Kidney tubule cell (primary cell): ENCODE measurements at regions not wholly inside any gene's neighbourhood (a gene's known extent, or its start where the extent isn't known, plus 50 kb on each side); places are given as distances from the start of the nearest gene placed in this dataset.
"Not testable (repeated sequence)": the region's sequence is repeated elsewhere in the genome, so short reads cannot be mapped to it uniquely, and the experiment has no call there.

Experiments
- DNase-seq: peaks from one replicate; pipeline ENCODE4 v3.0.0-alpha.2; 2018; ENCODE audit warnings: low spot score

DNA sequence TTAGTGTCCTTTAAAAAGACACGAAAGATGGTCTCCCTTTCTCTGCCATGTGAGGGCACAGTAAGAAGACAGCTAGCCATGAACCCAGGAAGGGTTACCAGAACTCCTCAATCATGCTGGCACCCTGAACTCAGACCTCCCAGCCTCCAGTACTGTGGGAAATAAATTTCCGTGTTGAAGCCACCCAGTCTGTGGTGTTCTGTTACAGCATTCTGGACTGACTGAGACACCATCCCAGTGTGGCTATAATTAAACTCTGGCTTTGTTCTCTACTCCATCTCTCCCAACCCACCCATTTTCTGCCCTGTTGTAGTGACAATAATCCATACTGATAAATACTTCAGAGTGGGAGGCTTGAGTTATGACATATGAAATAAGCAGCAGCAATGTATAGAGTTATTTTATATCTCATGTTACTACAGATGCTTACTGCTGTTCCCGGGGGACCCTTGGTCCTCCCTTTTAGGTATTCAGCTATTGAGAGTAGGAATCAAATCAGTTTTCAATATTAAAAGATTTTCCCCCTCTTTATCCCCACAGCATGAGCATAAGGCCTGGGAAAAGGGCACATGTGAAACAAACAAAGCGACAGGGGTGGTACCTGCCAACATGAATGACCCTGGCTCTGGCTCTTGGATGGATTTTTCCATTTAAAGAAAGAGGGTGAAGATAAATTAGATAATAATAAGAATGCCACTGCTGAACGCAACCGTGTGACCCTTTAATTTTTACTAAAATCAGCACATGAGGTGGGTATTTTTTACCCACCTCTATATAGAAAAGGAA is 224.3 kb upstream of the SLC35B3 start:
- no peak for DNase-seq

DNA sequence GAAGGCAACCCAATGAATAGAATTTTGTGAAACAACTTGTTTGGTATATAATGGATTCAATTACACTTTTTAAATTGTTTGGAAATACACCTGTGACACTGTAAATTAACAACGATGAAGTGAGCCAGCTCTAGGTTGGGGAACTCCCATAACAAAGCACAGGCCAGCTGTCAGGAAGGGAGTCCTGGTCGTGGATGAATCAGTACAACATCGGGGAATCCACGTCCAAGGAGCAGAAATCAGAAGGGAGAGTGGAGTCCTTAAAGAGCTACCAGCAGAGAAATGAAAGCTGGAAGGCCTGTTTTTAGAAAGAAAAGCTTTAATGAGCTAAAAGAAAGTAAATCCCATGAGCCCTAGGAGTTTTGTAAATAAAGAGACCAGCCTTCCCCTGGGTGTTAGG is 223.1 kb upstream of the SLC35B3 start:
- DNase-seq = no peak

DNA sequence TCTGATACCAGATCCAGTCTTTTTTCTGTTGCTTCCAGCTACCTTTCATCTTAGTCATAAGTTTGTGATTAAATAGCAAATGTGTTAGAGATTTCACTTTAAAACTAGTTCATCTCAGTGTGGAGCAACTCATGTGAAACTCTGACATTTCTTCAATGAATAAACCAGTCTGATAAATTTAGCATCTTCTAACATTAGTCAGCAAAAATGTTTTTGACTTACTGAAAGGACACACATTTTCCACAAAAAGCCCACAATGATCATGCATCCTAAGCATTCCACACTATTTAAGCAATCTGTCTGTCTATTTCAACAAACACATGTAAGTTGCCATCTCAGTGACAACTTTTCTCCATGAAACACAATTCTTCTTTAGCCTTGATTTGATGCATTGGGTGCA is 222.2 kb upstream of the SLC35B3 start:
- DNase-seq = peak; percentile 21

DNA sequence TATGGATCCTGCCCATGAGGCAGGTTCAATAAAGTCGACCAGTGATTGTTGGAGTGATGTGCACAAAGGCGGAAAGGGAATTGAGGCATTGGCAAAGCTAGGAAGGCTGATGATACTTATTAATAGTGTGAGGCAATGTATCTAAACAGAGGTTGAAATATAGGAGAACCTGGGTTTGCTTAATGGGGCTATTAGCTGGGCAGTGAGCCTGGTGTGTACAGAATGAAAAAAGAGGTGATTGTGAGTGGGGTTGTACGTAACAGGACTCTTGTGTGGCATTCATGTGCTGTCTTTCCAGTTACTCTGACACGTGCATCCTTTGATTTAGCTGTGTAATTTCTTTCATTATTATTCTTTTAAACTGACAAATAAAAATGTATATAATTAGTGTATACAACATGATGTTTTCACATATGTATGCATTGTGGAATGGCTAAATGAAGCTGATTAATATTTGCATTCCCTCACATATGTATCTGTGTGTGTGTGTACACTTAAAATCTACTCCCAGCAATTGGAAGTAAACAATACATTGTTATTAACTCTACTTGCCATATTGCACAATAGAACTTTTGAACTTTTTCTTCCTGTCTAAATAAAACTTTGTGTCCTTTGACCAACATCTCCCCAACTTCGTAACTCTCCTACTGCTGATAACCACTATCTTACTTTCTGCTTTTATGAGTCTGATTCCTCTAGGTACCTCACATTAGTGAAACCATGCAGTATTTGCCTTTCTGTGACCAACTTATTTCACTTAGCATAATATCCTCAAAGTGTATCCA is 220.5 kb upstream of the SLC35B3 start:
- DNase-seq = no peak

DNA sequence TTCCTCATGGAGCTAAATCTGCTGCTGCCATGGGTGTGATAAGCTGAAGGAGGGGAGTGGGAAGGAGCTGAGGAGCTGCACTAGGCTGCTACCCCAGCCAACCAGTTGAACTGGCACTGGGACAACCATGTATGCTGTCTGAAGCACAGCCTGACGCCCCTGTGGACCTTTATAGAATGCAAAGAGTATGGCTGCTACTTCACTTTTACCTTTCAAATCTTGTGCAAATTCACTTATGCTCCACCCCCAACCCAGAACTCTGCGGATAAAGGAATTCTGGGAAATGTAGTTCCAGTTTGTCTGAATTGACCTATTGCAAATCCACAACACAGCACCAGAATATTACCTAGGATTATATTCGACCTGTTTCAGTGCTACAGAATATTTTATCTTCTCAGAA is 217.4 kb upstream of the SLC35B3 start:
- no peak for DNase-seq

DNA sequence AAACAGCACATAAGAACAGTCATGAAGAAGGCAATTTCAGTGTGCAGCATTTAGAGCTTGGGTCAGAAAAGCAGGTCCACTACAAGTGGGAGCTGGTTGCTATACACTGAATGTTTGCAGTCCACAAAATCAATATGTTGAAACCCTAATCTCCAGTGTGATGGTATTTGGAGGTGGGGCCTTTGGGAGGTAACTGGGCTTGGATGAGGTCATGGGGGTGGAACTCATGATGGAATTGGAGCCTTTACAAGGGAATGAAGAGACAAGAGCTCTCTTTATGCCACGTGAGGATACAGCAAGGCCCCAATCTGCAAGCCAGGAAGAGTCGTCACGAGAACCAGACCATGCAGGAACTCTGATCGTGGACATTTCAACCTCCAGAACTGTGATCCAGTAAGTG is 216.7 kb upstream of the SLC35B3 start:
- no peak for DNase-seq

DNA sequence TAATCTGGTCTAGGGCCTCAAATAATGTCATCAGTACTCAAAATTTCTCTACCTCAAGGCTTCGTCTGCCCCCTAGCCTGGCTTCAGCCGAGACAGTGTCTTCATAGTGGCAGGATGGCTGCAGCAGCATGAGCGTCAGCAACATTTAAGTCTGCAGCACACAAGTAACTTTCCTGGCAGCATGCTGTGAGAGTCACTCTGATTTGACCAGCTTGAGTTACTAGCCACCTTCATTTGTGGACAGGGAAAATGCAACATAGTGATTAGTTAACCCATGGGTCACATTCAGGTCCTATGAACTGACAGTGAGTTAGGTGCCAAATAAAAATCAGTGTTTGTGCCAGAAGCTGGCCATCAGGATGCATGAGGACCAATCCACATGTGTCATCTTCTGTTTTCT is 209.9 kb upstream of the SLC35B3 start:
- no peak for DNase-seq

DNA sequence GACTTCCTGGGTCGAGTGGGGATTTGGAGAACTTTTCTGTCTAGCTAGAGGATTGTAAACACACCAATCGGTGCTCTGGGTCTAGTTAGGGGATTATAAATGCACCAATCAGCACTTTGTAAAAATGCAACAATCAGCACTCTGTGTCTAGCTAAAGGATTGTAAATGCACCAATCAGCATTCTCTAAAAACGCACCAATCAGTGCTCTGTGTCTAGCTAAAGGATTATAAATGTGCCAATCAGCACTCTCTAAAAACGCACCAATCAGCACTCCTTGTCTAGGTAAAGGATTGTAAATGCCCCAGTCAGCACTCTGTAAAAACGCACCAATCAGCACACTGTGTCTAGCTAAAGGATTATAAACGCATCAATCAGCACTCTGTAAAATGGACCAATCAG is 209.0 kb upstream of the SLC35B3 start:
- no peak for DNase-seq

DNA sequence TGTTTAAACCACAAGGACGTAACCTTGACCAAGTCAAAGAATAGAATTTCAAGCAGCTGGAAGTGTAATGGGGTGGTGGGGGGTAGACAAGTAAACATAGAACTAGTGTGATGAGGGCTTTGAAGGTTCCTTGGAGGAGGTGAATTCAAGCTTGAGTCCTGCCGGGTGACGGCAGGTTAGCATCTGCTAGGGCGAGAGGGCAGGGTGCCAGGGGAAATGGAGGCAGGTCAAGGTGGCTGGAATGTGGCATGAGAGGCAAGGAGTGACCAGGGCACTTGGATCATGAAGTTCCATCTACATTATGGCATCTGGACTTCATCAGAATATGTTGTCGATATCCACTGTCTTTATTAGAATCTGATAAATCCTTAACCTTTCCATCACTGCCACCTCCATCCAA is 207.5 kb upstream of the SLC35B3 start:
- DNase-seq = no peak

DNA sequence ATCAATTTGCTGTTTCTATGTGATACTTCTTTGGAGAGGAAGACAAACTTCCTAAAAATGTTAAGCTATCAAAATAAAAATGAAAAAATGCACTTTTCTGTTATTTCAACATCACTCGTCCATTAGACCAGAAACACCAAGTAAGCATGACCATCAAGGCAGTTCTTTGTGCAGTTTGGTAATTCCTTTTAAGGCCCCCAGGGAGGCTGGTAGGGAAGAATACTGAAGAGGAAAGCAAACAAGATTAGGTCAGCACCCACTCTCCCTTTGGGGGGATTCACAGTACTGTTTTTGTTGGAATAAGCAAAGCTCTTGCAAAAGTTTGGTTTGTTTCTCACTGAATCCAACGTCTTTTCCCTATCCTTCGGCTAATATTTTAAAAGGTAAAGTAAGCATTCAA is 206.8 kb upstream of the SLC35B3 start:
- no peak for DNase-seq

DNA sequence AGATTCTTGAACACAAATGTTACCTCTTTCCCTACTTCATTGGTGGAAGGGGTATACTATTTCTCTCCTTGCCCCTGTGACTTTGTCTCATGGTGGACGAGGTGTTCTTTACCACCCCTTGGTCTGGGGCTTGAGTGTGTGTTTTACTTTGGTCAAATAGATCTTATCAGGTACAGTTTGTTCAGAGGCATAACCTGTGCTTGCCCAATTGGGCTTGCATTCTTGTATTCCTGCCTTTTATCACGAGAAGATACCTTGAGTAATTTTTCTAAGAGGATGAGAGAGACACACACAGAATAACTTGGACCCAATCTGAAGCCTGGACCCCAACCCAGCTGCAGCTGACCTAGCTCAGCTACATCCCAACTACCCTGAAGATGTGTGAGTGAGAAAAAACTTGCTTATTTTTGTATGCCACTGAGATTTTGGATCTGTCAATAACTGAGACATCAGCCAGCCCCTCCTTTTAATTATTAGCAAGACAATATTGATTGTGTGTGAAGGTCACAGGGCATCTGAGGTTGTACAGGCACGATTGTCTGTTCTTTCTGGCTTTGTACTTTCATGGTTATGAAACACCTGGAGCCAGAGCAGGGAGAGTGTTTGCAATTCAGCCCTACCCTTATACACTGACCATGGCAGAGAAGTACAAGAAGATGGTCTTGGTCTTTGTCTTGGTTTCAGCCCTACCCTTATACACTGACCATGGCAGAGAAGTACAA is 204.7 kb upstream of the SLC35B3 start:
- DNase-seq = no peak

DNA sequence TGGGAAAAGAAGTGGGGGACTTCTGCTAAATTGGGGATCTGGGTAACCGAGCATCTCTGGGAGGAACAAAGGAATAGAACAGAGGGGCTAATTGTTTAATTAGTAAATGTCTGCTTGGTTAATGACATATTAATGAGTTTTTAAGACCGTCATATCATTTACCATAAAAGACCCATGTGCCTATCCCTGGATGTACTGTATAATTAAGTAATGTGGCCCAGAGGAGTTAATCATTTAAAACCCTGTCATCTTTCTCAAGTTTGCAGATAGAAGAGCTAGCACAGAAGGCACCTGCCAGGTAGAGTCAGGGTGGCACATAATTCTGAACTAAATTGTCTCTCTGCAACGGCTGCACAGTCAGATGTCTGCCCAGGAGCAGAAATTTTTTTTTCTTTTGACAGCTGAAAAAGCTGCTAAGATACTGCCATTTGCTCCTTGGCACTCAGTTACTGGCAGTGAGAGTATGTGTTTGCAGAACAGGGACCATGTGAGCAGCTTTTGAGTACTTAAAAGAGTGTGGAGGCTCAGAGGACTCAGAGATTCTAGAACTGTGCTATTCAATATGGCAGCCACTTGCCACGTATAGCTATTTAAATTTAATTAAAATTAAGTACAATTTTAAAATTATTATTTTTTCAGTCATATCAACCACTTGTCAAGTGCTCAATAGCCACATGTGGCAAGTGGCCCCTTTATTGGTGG is 202.7 kb upstream of the SLC35B3 start:
- DNase-seq = no peak

DNA sequence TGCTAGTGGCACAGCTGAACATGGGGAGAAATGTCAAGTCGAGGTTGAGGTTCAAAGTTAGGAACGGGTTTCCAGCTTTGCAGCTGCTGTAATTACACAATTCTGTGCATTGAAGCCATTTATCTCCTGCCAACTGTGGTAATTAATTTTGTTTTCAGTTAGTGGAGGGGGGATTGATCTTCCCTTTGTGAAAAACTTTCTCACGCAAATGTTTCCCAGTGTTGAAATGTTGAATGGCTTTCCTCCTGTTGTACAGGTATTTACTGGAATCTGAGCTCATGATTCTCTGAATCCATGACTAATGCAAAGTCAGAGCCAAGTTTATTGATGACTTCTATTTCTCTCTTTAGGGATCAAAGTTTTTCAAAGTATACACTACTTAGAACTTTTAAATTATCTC is 198.4 kb upstream of the SLC35B3 start:
- no peak for DNase-seq

DNA sequence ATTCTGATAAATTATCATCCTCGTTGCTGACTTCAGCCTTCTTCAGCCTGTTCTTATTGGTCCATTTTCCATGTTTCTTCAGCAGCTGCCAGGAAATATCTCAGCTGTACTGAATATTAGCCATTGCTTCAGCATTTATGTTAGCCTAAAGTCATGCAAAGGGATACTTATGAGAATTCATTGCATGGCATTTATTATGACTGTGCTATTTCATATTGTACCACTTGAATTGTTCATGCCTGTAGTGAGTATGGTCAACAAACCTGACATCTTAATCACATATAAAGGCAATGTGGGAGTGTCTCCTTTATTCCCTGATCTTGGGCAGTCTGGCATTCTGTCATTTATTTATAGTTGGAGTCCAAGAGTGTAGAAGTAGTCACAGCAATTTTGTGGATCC is 193.4 kb upstream of the SLC35B3 start:
- no peak for DNase-seq

DNA sequence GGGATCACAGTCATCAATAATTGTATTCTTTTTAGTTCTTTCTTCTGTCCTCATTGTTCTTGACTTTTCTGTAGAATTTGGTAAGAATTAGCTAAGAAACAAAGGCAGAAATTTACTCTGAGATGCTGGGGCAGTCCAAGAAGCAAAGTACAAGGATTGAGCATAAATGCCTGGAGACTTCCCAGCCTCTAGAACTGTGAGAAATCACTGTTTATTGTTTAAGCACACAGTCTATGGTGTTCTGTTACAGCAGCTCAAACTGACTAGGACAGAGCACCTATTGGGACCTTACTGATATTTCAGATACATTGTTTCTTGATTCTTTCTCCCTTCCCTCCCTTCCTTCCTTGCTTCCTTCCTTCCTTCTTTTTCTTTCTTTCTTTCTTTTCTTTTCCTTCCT is 192.7 kb upstream of the SLC35B3 start:
- DNase-seq = no peak

DNA sequence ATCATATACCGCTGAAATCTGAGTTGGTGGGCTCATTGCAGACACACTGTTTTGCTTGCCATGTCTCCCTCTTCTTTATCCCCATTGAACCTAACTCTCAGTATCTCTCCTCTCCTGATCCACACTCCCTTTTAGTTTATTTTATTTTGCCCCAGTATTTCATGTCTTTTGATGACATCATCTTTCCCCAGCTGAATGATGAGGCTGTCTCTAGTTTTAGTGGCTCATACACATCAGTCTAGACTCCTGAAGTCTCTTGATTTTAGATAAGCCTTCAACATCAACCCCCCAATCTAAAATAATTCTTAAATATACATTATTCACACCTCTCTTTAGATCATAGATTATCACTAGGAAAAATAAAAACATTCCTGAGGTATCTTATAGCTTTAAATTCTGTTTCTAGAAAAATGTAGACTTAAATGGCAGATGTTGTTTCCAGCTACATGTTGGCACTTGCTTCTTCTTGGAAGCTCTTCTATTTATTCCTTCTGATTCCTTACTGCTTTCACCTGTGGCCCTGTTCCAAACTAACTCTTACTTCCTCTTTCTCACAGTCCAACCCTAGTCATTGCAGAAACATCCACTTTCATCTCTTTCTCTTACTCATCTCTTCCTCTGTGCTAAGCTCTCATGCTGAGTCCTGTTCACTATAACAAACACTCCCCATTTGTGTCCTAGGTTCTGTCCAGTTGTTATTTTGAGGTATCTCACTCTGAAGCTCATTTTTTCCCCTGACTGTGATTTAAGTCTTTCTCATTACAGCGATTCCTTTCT is 191.9 kb upstream of the SLC35B3 start:
- peak; percentile 87 for DNase-seq

DNA sequence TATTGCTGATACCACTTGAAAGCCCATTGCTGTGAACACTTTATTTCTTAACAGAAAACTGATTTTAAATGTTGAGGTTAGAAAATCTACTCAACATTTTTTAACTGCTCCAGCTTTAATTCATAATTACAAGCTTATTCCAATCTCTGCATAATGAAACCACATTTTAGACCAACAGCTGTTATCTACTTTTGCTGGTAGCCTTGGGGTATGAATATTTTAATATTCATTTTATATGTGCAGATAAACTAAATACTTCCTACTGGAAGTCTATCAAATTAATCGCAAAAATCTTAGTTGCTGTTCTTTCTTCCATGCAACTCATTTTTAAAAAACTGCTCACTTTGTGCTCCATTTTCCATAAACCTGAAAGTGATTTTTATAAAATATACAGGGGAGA is 189.3 kb upstream of the SLC35B3 start:
- DNase-seq = no peak

DNA sequence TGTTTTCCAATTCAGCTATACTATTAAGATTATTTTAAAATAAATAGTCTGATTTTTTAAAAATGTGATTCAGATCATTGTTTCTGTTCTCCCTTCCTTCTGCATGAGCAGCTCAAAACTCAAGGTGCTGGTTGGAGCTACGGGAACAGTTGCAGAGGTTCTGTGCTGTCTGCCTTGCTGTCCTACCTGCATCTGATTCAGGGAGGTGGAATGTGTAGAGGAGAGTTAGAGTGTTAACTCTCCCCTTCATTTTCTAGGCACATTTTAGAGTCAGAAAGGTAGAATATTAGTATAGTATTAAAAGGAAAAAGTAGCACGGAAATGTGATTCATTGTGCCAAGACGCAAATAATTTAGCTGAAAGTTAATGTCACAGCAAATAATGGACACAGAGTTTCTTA is 188.1 kb upstream of the SLC35B3 start:
- DNase-seq = no peak

DNA sequence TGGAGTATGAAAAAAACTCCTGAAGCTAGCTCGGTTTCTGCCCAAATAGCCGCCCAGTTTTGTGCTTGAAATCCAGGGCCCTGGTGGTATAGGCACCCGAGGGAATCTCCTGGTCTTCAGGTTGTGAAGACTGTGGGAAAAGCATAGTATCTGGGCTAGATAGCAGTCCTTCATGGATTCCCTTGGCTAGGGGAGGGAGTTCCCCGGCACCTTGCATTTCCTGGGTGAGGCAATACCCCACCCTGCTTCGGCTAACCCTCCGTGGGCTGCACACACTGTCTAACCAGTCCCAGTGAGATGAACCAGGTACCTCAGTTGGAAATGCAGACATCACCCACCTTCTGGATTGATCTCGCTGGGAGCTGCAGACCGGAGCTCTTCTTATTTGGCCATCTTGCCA is 184.5 kb upstream of the SLC35B3 start:
- no peak for DNase-seq

DNA sequence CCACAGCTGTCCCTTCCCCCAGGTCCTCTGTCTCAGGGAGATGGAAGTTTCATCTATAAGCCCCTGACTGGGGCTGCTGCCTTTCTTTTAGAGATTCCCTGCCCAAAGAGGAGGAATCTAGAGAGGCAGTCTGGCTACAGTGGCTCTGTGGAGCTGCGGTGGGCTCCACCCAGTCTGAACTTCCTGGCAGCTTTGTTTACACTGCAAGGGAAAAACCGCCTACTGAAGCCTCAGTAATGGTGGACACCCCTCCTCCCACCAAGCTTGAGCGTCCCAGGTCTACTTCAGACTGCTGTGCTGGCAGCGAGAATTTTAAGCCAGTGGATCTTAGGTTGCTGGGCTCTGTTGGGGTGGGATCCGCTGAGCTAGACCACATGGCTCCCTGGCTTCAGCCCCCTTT is 184.1 kb upstream of the SLC35B3 start:
- not testable (repeated sequence) for DNase-seq

DNA sequence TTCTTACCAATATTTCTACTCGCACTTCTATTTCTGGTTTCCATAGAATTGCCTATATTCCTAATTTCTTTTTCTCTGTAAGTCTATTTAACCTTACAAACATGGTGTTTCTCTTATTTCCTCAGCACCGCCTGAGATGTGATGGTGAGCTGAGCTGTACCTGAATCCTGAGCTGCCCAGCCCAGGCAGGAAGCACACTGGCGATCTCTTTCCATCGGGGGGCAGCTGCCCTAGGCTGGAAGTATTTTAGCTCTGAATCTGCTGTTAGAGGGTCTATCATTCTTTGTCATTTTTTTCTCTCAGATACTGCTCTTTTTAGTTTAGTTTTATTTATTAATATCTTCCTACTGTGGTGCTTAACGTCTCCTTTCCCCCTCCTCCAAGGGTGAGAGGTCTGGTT is 173.4 kb upstream of the SLC35B3 start:
- no peak for DNase-seq
